ENCODE measurements at regions not wholly inside any gene's neighbourhood (a gene's known extent, or its start where the extent isn't known, plus 50 kb on each side); places are given as distances from the start of the nearest gene placed in this dataset.
"Not testable (repeated sequence)": the region's sequence is repeated elsewhere in the genome, so short reads cannot be mapped to it uniquely, and the experiment has no call there.

- no peaks in the 10 kb centered on the region for H3K9me3 ChIP-seq
- H3K36me3 ChIP-seq: no peaks in the 10 kb centered on the region
- no peak for TF ChIP-seq CTCF (IDR thresholded peaks at IDR 0.05)
- intact Hi-C loops (cut with DNase I; ENCODE audit: low total_unique reads): no loop called here
- no peak for DNase-seq
- H3K4me1 ChIP-seq: peaks cover 0 to 3% (median under 1%) of the 10 kb centered on the region in 4 donors
- no peak overlapping the region for H3K27ac ChIP-seq
- H3K27me3 ChIP-seq: no peaks in the 10 kb centered on the region
- no peak overlapping the region for H3K4me3 ChIP-seq
Measured at GRCh38 chr5:36462295-36463021, 143.9 kb upstream of the SLC1A3 start.

DNA sequence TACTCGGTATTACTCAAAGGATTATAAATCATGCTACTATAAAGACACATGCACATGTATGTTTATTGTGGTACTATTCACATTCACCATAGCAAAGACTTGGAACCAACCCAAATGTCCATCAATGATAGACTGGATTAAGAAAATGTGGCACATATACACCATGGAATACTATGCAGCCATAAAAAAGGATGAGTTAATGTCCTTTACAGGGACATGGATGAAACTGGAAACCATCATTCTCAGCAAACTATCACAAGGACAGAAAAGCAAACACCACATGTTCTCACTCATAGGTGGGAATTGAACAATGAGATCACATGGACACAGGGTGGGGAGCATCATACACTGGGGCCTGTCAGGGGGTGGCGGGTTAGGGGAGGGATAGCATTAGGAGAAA lies 130.5 kb upstream of the SLC1A3 start:
- DNase-seq; H3K9me3 ChIP-seq; H3K27ac ChIP-seq; H3K4me1 ChIP-seq; intact Hi-C loops (cut with DNase I; ENCODE audit: low total_unique reads); H3K36me3 ChIP-seq; H3K27me3 ChIP-seq; H3K4me3 ChIP-seq: not testable (repeated sequence)

- H3K9me3 ChIP-seq: no peaks in the 10 kb centered on the region
- no peak for DNase-seq
- no peak for TF ChIP-seq CTCF (IDR thresholded peaks at IDR 0.05)
- H3K27me3 ChIP-seq: no peaks in the 10 kb centered on the region
- H3K4me1 ChIP-seq: no peaks in the 10 kb centered on the region
- no peak overlapping the region for H3K4me3 ChIP-seq
- H3K27ac ChIP-seq: no peak overlapping the region
- intact Hi-C loops (cut with DNase I; ENCODE audit: low total_unique reads): no loop called here
- no peaks in the 10 kb centered on the region for H3K36me3 ChIP-seq
Measured at GRCh38 chr5:36478646-36479317, 127.6 kb upstream of the SLC1A3 start.

- no peak for DNase-seq
- no peak overlapping the region for H3K27ac ChIP-seq
- H3K4me1 ChIP-seq: no peaks in the 10 kb centered on the region
- no peaks in the 10 kb centered on the region for H3K9me3 ChIP-seq
- no peaks in the 10 kb centered on the region for H3K36me3 ChIP-seq
- H3K4me3 ChIP-seq: no peak overlapping the region
- no peaks in the 10 kb centered on the region for H3K27me3 ChIP-seq
- TF ChIP-seq CTCF (IDR thresholded peaks at IDR 0.05): no peak
- intact Hi-C loops (cut with DNase I; ENCODE audit: low total_unique reads): no loop called here
Measured at GRCh38 chr5:36481454-36482120, 124.8 kb upstream of the SLC1A3 start.

- Histone ChIP-seq H3K4me3 (no peak overlapping the region), H3K27me3 (no peaks in the 10 kb centered on the region), H3K4me1 (no peaks in the 10 kb centered on the region), H3K27ac (no peak overlapping the region), H3K36me3 (no peaks in the 10 kb centered on the region), H3K9me3 (no peaks in the 10 kb centered on the region)
- intact Hi-C loops (cut with DNase I; ENCODE audit: low total_unique reads): no loop called here
- no peak for DNase-seq
- TF ChIP-seq CTCF (IDR thresholded peaks at IDR 0.05): no peak
Measured at GRCh38 chr5:36482812-36483211, 123.6 kb upstream of the SLC1A3 start.

GRCh38 chr5:36489505-36489904 lies 116.9 kb upstream of the SLC1A3 start:
- Histone ChIP-seq H3K4me1 (no peaks in the 10 kb centered on the region), H3K4me3 (no peak overlapping the region), H3K9me3 (no peaks in the 10 kb centered on the region), H3K27ac (no peak overlapping the region), H3K27me3 (peaks cover 0 to 2% of the 10 kb centered on the region in 2 donors), H3K36me3 (no peaks in the 10 kb centered on the region)
- intact Hi-C loops (cut with DNase I; ENCODE audit: low total_unique reads): no loop called here
- DNase-seq: no peak
- TF ChIP-seq CTCF (IDR thresholded peaks at IDR 0.05): no peak

Data from tibial artery (tissue), 4 donors.